GM12878 (cell line): ENCODE measurements at regions not wholly inside any gene's neighbourhood (a gene's known extent, or its start where the extent isn't known, plus 50 kb on each side); places are given as distances from the start of the nearest gene placed in this dataset.

Experiments used
- ATAC-seq: fragments of 200-7000 bp; cut with Tn5 transposase; 3 replicates; pipeline ENCODE4 v1.9.1; 2020; ENCODE audit warnings: mild to moderate bottlenecking, moderate library complexity
- BruUV-seq: library from RNA; stranded (reverse); fragments of 400-500 nt; replicated peaks from 2 replicates; lab custom pipeline; 2021; lab: Mats Ljungman, UMichigan
- CTCF ChIA-PET: fragments of 300-600 bp; sonication (Branson Sonifier 250); formaldehyde crosslinking; extraction: SDS; loops from one replicate; lab custom pipeline; 2021; ENCODE audit warnings: inconsistent platforms; lab: Yijun Ruan, JAX
- POLR2A ChIA-PET: fragments of 350-600 bp; formaldehyde crosslinking; extraction: SDS; loops from one replicate; lab custom pipeline; 2021; ENCODE audit warnings: inconsistent platforms; lab: Charles Lee
- RAD21 ChIA-PET: fragments of 300-600 bp; sonication (Branson Sonifier 250); formaldehyde crosslinking; loops from one replicate; lab custom pipeline; 2023; ENCODE audit warnings: antibody characterized with exemption; ENCODE audit not compliant: unreplicated experiment; lab: Charles Lee
- SMC1A ChIA-PET: fragments of 300-600 bp; sonication (Branson Sonifier 250); formaldehyde crosslinking; loops from one replicate; lab custom pipeline; 2023; ENCODE audit not compliant: unreplicated experiment, uncharacterized antibody; lab: Charles Lee
- DNase-seq: peaks from one replicate; pipeline ENCODE4 v3.0.0-alpha.2; 2011; ENCODE audit warnings: low read depth, low spot score
- FAIRE-seq: peaks from 3 replicates; lab custom pipeline; 2011; peaks lifted over from hg19 to GRCh38; lab: Jason Lieb, UNC
- H2AFZ ChIP-seq: 2 replicates; pipeline ENCODE4 v1.6.0; 2011; ENCODE audit warnings: low read depth, low read length, control low read depth; ENCODE audit not compliant: control insufficient read depth
- H3K27ac ChIP-seq: 2 replicates; pipeline ENCODE4 v1.5.1; 2011; ENCODE audit warnings: control low read depth; ENCODE audit not compliant: control insufficient read depth, insufficient read depth
- H3K27me3 ChIP-seq, 2 experiments: replicated peaks in 1 of 2; 2 replicates each; pipeline versions ENCODE4 v1.6.0 to v1.6.1; 2011; ENCODE audit warnings: low read length in 1 of 2; ENCODE audit not compliant: control insufficient read depth in 2 of 2, insufficient read depth in 2 of 2
- H3K36me3 ChIP-seq, 2 experiments: 2 replicates each; pipeline ENCODE4 v1.5.1; 2011; ENCODE audit warnings: low read length in 1 of 2; ENCODE audit not compliant: control insufficient read depth in 2 of 2, insufficient read depth in 2 of 2
- H3K4me1 ChIP-seq: 2 replicates; pipeline ENCODE4 v1.6.1; 2011; ENCODE audit warnings: mild to moderate bottlenecking, low read length, moderate library complexity, mixed read lengths; ENCODE audit not compliant: control insufficient read depth, insufficient read depth
- H3K4me2 ChIP-seq: 2 replicates; pipeline ENCODE4 v1.6.0; 2011; ENCODE audit warnings: control low read depth; ENCODE audit not compliant: control insufficient read depth, insufficient read depth
- H3K4me3 ChIP-seq: fragments of 200-600 bp; sonication (generic); 2 replicates; pipeline ENCODE4 v1.5.1; 2016
- H3K79me2 ChIP-seq: 2 replicates; pipeline ENCODE4 v1.6.0; 2011; ENCODE audit warnings: low read length; ENCODE audit not compliant: control insufficient read depth, insufficient read depth
- H3K9ac ChIP-seq: 2 replicates; pipeline ENCODE4 v1.8.0; 2011; ENCODE audit warnings: low read length, control low read depth, mixed read lengths; ENCODE audit not compliant: control insufficient read depth, insufficient read depth
- H3K9me3 ChIP-seq: replicated peaks from 3 replicates; pipeline ENCODE4 v1.5.1; 2011; ENCODE audit warnings: mild to moderate bottlenecking, low read length; ENCODE audit not compliant: control insufficient read depth, insufficient read depth
- H4K20me1 ChIP-seq: 2 replicates; pipeline ENCODE4 v1.6.0; 2011; ENCODE audit not compliant: control insufficient read depth, insufficient read depth
- BRCA1 ChIP-seq: IDR thresholded peaks from 2 replicates; pipeline ENCODE4 v1.6.1; 2011; ENCODE audit warnings: low read depth, low read length, improper control_type of control experiment
- CHD2 ChIP-seq: IDR thresholded peaks from 2 replicates; pipeline ENCODE4 v1.6.1; 2011; ENCODE audit warnings: low read depth, low read length, improper control_type of control experiment, borderline replicate concordance
- E2F4 ChIP-seq: IDR thresholded peaks from 2 replicates; pipeline ENCODE4 v1.6.1; 2012; ENCODE audit warnings: low read depth, low read length, improper control_type of control experiment
- EP300 ChIP-seq, 2 experiments: fragments of 150-350 bp in 1 of 2; IDR thresholded peaks; 2 replicates each; pipeline ENCODE4 v1.6.1; 2011 to 2012; ENCODE audit warnings: low read depth in 2 of 2, low read length in 2 of 2, borderline replicate concordance in 1 of 2, improper control_type of control experiment in 1 of 2, inconsistent platforms in 1 of 2; ENCODE audit not compliant: control insufficient read depth in 1 of 2
- LARP7 ChIP-seq: fragments of 450-650 bp; IDR thresholded peaks from 2 replicates; pipeline ENCODE4 v1.6.1; 2017; ENCODE audit warnings: mild to moderate bottlenecking
- NR2C2 ChIP-seq: IDR thresholded peaks from 2 replicates; pipeline ENCODE4 v1.6.1; 2011; ENCODE audit warnings: borderline replicate concordance, low read depth; ENCODE audit not compliant: control insufficient read depth, insufficient read length
- PML ChIP-seq: IDR thresholded peaks from 2 replicates; pipeline ENCODE4 v1.6.1; 2012; ENCODE audit warnings: low read length, inconsistent platforms
- POU2F2 ChIP-seq: IDR thresholded peaks from 3 replicates; pipeline ENCODE4 v1.6.1; 2011; ENCODE audit warnings: low read depth, mild to moderate bottlenecking, low read length, borderline replicate concordance
- RFX5 ChIP-seq: IDR thresholded peaks from 2 replicates; pipeline ENCODE4 v1.6.1; 2011; ENCODE audit warnings: low read depth, low read length, improper control_type of control experiment
- SIN3A ChIP-seq: IDR thresholded peaks from 2 replicates; pipeline ENCODE4 v1.6.1; 2012; ENCODE audit warnings: low read depth, low read length, improper control_type of control experiment
- STAT3 ChIP-seq: IDR thresholded peaks from 2 replicates; pipeline ENCODE4 v1.6.1; 2011; ENCODE audit warnings: low read depth, low read length, improper control_type of control experiment
- ZBED1 ChIP-seq: IDR thresholded peaks from 2 replicates; pipeline ENCODE4 v1.6.1; 2016; ENCODE audit warnings: borderline replicate concordance
- WGBS: methylation state at CpG from one replicate; pipeline ENCODE4 v1.1.6; 2016; ENCODE audit warnings: low lambda C conversion rate; ENCODE audit not compliant: insufficient replicate concordance, insufficient coverage; ENCODE audit errors: missing lambda C conversion rate; 5-methylcytosine and 5-hydroxymethylcytosine counted together
- in situ Hi-C: fragments of 300-500 bp; cut with MboI; formaldehyde crosslinking; loops from 9 replicates; pipeline ENCODE4 v1.14.3; 2018; ENCODE audit warnings: mixed read lengths
- intact Hi-C: fragments of 100-400 bp; cut with micrococcal nuclease; formaldehyde crosslinking; loops from one replicate; pipeline ENCODE4 v1.14.2; 2022; ENCODE audit not compliant: unreplicated experiment
- TF ChIP-seq, protein P1 (sequence below): fragments of 450-650 bp; IDR thresholded peaks from 2 replicates; pipeline ENCODE4 v1.6.1; 2017; ENCODE audit warnings: mild to moderate bottlenecking, moderate library complexity

DNA sequence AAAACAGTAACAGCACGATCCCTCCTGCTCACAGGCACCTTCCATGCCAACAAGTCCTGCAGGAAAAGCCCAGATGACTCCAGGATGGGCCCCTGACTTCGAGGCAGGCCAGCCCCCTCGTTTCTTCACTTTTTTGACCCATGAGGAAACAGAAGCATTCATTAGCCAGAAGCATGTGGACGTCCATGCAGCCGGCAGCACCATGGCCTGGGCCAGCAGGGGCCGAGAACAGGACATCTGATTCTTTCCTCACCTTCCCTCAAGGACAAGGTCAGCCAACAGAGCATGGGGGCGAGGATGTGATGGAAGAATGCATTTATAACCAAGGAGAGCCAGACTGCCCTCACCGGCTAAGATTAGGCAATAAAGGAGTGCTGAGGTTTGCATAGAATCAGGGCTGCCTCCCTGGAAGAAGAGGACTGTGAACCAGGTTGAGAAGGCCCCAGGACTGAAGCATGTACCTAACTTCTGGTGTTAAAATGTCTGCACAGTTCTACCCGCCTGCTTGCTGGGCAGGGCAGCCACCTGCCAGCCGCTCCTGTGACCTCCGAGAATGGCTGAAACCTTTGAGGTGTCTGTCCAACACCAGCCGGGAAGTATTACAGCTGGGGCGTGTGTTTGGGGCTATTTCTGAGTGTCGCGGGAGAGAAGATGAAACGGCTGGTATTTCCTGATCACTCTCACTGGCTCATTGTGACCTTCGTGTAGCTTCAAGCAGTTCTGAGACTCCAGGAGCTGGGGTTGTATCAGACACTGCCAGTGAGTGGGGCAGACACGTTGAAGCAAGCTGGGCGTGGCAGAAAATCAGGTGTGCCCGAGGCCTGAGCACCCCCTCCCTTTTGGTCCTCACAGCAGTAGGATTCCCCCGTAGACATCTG, 94.0 kb upstream of the TNRC6C start:
- Histone ChIP-seq H3K4me1 (peaks cover 13% of the 10 kb centered on the region), H3K9me3 (no peaks in the 10 kb centered on the region; the same call in 2 of the 3 replicates), H3K4me3 (no peak overlapping the region), H3K27ac (no peak overlapping the region), H3K79me2 (no peaks in the 10 kb centered on the region), H3K4me2 (no peak overlapping the region), H3K9ac (no peak overlapping the region), H4K20me1 (no peaks in the 10 kb centered on the region), H3K36me3 (no peaks in the 10 kb centered on the region), H2AFZ (no peak overlapping the region), H3K27me3 (no peaks in the 10 kb centered on the region; a peak in 1 of 4 replicates)
- intact Hi-C loops (no loop called here), in situ Hi-C loops (no loop called here)
- ChIA-PET RAD21 (no interaction called here), SMC1A (interaction anchor here (0.7 to 1.4 kb wide), 2 partner anchors 21 to 91 kb away, joined by 4 to 5 read pairs; no protein-coding TSS in a partner anchor), CTCF (no interaction called here), POLR2A (no interaction called here)
- FAIRE-seq (no peak), DNase-seq (no peak), ATAC-seq (no peak)
- no TSS peak for BruUV-seq
- whole genome bisulfite sequencing = 55% methylated on average over 21 of the region's 21 CpGs
- TF ChIP-seq ZBED1 = no peak
- no peak for TF ChIP-seq POU2F2
- TF ChIP-seq E2F4 = no peak
- TF ChIP-seq RFX5 = no peak
- TF ChIP-seq LARP7 = no peak
- TF ChIP-seq, protein P1, sequence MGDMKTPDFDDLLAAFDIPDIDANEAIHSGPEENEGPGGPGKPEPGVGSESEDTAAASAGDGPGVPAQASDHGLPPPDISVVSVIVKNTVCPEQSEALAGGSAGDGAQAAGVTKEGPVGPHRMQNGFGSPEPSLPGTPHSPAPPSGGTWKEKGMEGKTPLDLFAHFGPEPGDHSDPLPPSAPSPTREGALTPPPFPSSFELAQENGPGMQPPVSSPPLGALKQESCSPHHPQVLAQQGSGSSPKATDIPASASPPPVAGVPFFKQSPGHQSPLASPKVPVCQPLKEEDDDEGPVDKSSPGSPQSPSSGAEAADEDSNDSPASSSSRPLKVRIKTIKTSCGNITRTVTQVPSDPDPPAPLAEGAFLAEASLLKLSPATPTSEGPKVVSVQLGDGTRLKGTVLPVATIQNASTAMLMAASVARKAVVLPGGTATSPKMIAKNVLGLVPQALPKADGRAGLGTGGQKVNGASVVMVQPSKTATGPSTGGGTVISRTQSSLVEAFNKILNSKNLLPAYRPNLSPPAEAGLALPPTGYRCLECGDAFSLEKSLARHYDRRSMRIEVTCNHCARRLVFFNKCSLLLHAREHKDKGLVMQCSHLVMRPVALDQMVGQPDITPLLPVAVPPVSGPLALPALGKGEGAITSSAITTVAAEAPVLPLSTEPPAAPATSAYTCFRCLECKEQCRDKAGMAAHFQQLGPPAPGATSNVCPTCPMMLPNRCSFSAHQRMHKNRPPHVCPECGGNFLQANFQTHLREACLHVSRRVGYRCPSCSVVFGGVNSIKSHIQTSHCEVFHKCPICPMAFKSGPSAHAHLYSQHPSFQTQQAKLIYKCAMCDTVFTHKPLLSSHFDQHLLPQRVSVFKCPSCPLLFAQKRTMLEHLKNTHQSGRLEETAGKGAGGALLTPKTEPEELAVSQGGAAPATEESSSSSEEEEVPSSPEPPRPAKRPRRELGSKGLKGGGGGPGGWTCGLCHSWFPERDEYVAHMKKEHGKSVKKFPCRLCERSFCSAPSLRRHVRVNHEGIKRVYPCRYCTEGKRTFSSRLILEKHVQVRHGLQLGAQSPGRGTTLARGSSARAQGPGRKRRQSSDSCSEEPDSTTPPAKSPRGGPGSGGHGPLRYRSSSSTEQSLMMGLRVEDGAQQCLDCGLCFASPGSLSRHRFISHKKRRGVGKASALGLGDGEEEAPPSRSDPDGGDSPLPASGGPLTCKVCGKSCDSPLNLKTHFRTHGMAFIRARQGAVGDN = no peak
- TF ChIP-seq STAT3 = no peak
- no peak for TF ChIP-seq BRCA1
- TF ChIP-seq CHD2 = no peak
- no peak for TF ChIP-seq SIN3A
- TF ChIP-seq PML = no peak
- no peak for TF ChIP-seq EP300 (IDR thresholded peaks at IDR 0.05; ENCODE audit: borderline replicate concordance in 1 of 2, control insufficient read depth in 1 of 2, low read depth in 2 of 2, low read length in 2 of 2)
- TF ChIP-seq NR2C2 = no peak
